GM12878 (cell line): ENCODE measurements at regions not wholly inside any gene's neighbourhood (a gene's known extent, or its start where the extent isn't known, plus 50 kb on each side); places are given as distances from the start of the nearest gene placed in this dataset.

Experiments used
- ATAC-seq: fragments of 200-7000 bp; cut with Tn5 transposase; 3 replicates; pipeline ENCODE4 v1.9.1; 2020; ENCODE audit warnings: mild to moderate bottlenecking, moderate library complexity
- BruUV-seq: library from RNA; stranded (reverse); fragments of 400-500 nt; replicated peaks from 2 replicates; lab custom pipeline; 2021; lab: Mats Ljungman, UMichigan
- CTCF ChIA-PET: fragments of 300-600 bp; sonication (Branson Sonifier 250); formaldehyde crosslinking; extraction: SDS; loops from one replicate; lab custom pipeline; 2021; ENCODE audit warnings: inconsistent platforms; lab: Yijun Ruan, JAX
- POLR2A ChIA-PET: fragments of 350-600 bp; formaldehyde crosslinking; extraction: SDS; loops from one replicate; lab custom pipeline; 2021; ENCODE audit warnings: inconsistent platforms; lab: Charles Lee
- RAD21 ChIA-PET: fragments of 300-600 bp; sonication (Branson Sonifier 250); formaldehyde crosslinking; loops from one replicate; lab custom pipeline; 2023; ENCODE audit warnings: antibody characterized with exemption; ENCODE audit not compliant: unreplicated experiment; lab: Charles Lee
- SMC1A ChIA-PET: fragments of 300-600 bp; sonication (Branson Sonifier 250); formaldehyde crosslinking; loops from one replicate; lab custom pipeline; 2023; ENCODE audit not compliant: unreplicated experiment, uncharacterized antibody; lab: Charles Lee
- DNase-seq: peaks from one replicate; pipeline ENCODE4 v3.0.0-alpha.2; 2011; ENCODE audit warnings: low read depth, low spot score
- FAIRE-seq: peaks from 3 replicates; lab custom pipeline; 2011; peaks lifted over from hg19 to GRCh38; lab: Jason Lieb, UNC
- H2AFZ ChIP-seq: 2 replicates; pipeline ENCODE4 v1.6.0; 2011; ENCODE audit warnings: low read depth, low read length, control low read depth; ENCODE audit not compliant: control insufficient read depth
- H3K27ac ChIP-seq: 2 replicates; pipeline ENCODE4 v1.5.1; 2011; ENCODE audit warnings: control low read depth; ENCODE audit not compliant: control insufficient read depth, insufficient read depth
- H3K27me3 ChIP-seq, 2 experiments: replicated peaks in 1 of 2; 2 replicates each; pipeline versions ENCODE4 v1.6.0 to v1.6.1; 2011; ENCODE audit warnings: low read length in 1 of 2; ENCODE audit not compliant: control insufficient read depth in 2 of 2, insufficient read depth in 2 of 2
- H3K36me3 ChIP-seq, 2 experiments: 2 replicates each; pipeline ENCODE4 v1.5.1; 2011; ENCODE audit warnings: low read length in 1 of 2; ENCODE audit not compliant: control insufficient read depth in 2 of 2, insufficient read depth in 2 of 2
- H3K4me1 ChIP-seq: 2 replicates; pipeline ENCODE4 v1.6.1; 2011; ENCODE audit warnings: mild to moderate bottlenecking, low read length, moderate library complexity, mixed read lengths; ENCODE audit not compliant: control insufficient read depth, insufficient read depth
- H3K4me2 ChIP-seq: 2 replicates; pipeline ENCODE4 v1.6.0; 2011; ENCODE audit warnings: control low read depth; ENCODE audit not compliant: control insufficient read depth, insufficient read depth
- H3K4me3 ChIP-seq: fragments of 200-600 bp; sonication (generic); 2 replicates; pipeline ENCODE4 v1.5.1; 2016
- H3K79me2 ChIP-seq: 2 replicates; pipeline ENCODE4 v1.6.0; 2011; ENCODE audit warnings: low read length; ENCODE audit not compliant: control insufficient read depth, insufficient read depth
- H3K9ac ChIP-seq: 2 replicates; pipeline ENCODE4 v1.8.0; 2011; ENCODE audit warnings: low read length, control low read depth, mixed read lengths; ENCODE audit not compliant: control insufficient read depth, insufficient read depth
- H3K9me3 ChIP-seq: replicated peaks from 3 replicates; pipeline ENCODE4 v1.5.1; 2011; ENCODE audit warnings: mild to moderate bottlenecking, low read length; ENCODE audit not compliant: control insufficient read depth, insufficient read depth
- H4K20me1 ChIP-seq: 2 replicates; pipeline ENCODE4 v1.6.0; 2011; ENCODE audit not compliant: control insufficient read depth, insufficient read depth
- BACH1 ChIP-seq: fragments of 450-650 bp; IDR thresholded peaks from 2 replicates; pipeline ENCODE4 v1.6.1; 2017; ENCODE audit warnings: mild to moderate bottlenecking, borderline replicate concordance
- BCLAF1 ChIP-seq: fragments of 450-650 bp; IDR thresholded peaks from 2 replicates; pipeline ENCODE4 v1.6.1; 2017; ENCODE audit warnings: antibody characterized with exemption, mild to moderate bottlenecking, moderate library complexity
- BMI1 ChIP-seq: fragments of 450-650 bp; IDR thresholded peaks from 2 replicates; pipeline ENCODE4 v1.6.1; 2016; ENCODE audit warnings: mild to moderate bottlenecking, moderate library complexity, borderline replicate concordance
- BRCA1 ChIP-seq: IDR thresholded peaks from 2 replicates; pipeline ENCODE4 v1.6.1; 2011; ENCODE audit warnings: low read depth, low read length, improper control_type of control experiment
- HDAC2 ChIP-seq: fragments of 200-600 bp; sonication (generic); IDR thresholded peaks from 2 replicates; pipeline ENCODE4 v1.6.1; 2017
- JUND ChIP-seq: IDR thresholded peaks from 2 replicates; pipeline ENCODE4 v1.6.1; 2012; ENCODE audit warnings: low read depth, mild to moderate bottlenecking, low read length, improper control_type of control experiment, moderate library complexity
- NFIC ChIP-seq: IDR thresholded peaks from 2 replicates; pipeline ENCODE4 v1.6.1; 2012; ENCODE audit warnings: low read depth, mild to moderate bottlenecking, inconsistent platforms, low read length, moderate library complexity
- NFXL1 ChIP-seq: fragments of 450-650 bp; IDR thresholded peaks from 2 replicates; pipeline ENCODE4 v1.6.1; 2017; ENCODE audit warnings: antibody characterized with exemption, mild to moderate bottlenecking, borderline replicate concordance
- NRF1 ChIP-seq: conservative IDR thresholded peaks from 2 replicates; pipeline ENCODE4 v1.6.1; 2011; ENCODE audit warnings: mild to moderate bottlenecking, low read depth, low read length, improper control_type of control experiment
- RAD51 ChIP-seq: fragments of 450-650 bp; IDR thresholded peaks from 2 replicates; pipeline ENCODE4 v1.6.1; 2016; ENCODE audit warnings: moderate library complexity, mild to moderate bottlenecking, inconsistent platforms
- RUNX3 ChIP-seq: IDR thresholded peaks from 2 replicates; pipeline ENCODE4 v1.6.1; 2012; ENCODE audit warnings: low read length, inconsistent platforms
- SRF ChIP-seq, 2 experiments: IDR thresholded peaks; 2 replicates each; pipeline ENCODE4 v1.6.1; 2011; ENCODE audit warnings: low read depth in 2 of 2, low read length in 2 of 2, mild to moderate bottlenecking in 1 of 2, moderate library complexity in 1 of 2
- SUPT20H ChIP-seq: IDR thresholded peaks from 2 replicates; pipeline ENCODE4 v1.6.1; 2011; ENCODE audit warnings: low read depth, mild to moderate bottlenecking, low read length, moderate library complexity, borderline replicate concordance; ENCODE audit not compliant: control insufficient read depth
- ZNF207 ChIP-seq: fragments of 450-650 bp; IDR thresholded peaks from 2 replicates; pipeline ENCODE4 v1.6.1; 2014; ENCODE audit warnings: antibody characterized with exemption, mild to moderate bottlenecking, borderline replicate concordance
- WGBS: methylation state at CpG from one replicate; pipeline ENCODE4 v1.1.6; 2016; ENCODE audit warnings: low lambda C conversion rate; ENCODE audit not compliant: insufficient replicate concordance, insufficient coverage; ENCODE audit errors: missing lambda C conversion rate; 5-methylcytosine and 5-hydroxymethylcytosine counted together
- in situ Hi-C: fragments of 300-500 bp; cut with MboI; formaldehyde crosslinking; loops from 9 replicates; pipeline ENCODE4 v1.14.3; 2018; ENCODE audit warnings: mixed read lengths
- intact Hi-C: fragments of 100-400 bp; cut with micrococcal nuclease; formaldehyde crosslinking; loops from one replicate; pipeline ENCODE4 v1.14.2; 2022; ENCODE audit not compliant: unreplicated experiment
- TF ChIP-seq, protein P1 (sequence below): fragments of 150-350 bp; IDR thresholded peaks from 2 replicates; pipeline ENCODE4 v1.6.1; 2016; ENCODE audit warnings: low read depth, low read length
- TF ChIP-seq, protein P2 (sequence below): fragments of 450-650 bp; conservative IDR thresholded peaks from 2 replicates; pipeline ENCODE4 v1.6.1; 2017; ENCODE audit warnings: mild to moderate bottlenecking, moderate library complexity
- TF ChIP-seq, protein P3 (sequence below): fragments of 450-650 bp; IDR thresholded peaks from 2 replicates; pipeline ENCODE4 v1.6.1; 2014; ENCODE audit warnings: mild to moderate bottlenecking

- RAD21 ChIA-PET = no interaction called here
- intact Hi-C loops = no loop called here
- no peaks in the 10 kb centered on the region for H3K9me3 ChIP-seq
- H3K4me2 ChIP-seq = no peak overlapping the region
- no peaks in the 10 kb centered on the region for H3K79me2 ChIP-seq
- H3K27me3 ChIP-seq = no peaks in the 10 kb centered on the region
- 6% methylated on average over 3 of the region's 3 CpGs for WGBS
- H3K4me3 ChIP-seq = no peak overlapping the region
- no peak overlapping the region for H2AFZ ChIP-seq
- CTCF ChIA-PET = no interaction called here
- in situ Hi-C loops = no loop called here
- BruUV-seq = no TSS peak
- H3K36me3 ChIP-seq = no peaks in the 10 kb centered on the region
- POLR2A ChIA-PET = no interaction called here
- no peak overlapping the region for H3K27ac ChIP-seq
- no peaks in the 10 kb centered on the region for H4K20me1 ChIP-seq
- H3K9ac ChIP-seq = no peak overlapping the region
- no peak for ATAC-seq
- no peaks in the 10 kb centered on the region for H3K4me1 ChIP-seq
- no peak for DNase-seq
- SMC1A ChIA-PET = no interaction called here
- no peak for FAIRE-seq
- TF ChIP-seq ZNF207 (no peak), RUNX3 (no peak), SRF (IDR thresholded peaks at IDR 0.05; ENCODE audit: low read depth in 2 of 2, low read length in 2 of 2) (no peak), NFIC (no peak), NRF1 (no peak), HDAC2 (no peak), BMI1 (no peak), BACH1 (no peak), SUPT20H (no peak), RAD51 (no peak), BCLAF1 (no peak), JUND (no peak), NFXL1 (no peak), BRCA1 (no peak)
- TF ChIP-seq, protein P1, sequence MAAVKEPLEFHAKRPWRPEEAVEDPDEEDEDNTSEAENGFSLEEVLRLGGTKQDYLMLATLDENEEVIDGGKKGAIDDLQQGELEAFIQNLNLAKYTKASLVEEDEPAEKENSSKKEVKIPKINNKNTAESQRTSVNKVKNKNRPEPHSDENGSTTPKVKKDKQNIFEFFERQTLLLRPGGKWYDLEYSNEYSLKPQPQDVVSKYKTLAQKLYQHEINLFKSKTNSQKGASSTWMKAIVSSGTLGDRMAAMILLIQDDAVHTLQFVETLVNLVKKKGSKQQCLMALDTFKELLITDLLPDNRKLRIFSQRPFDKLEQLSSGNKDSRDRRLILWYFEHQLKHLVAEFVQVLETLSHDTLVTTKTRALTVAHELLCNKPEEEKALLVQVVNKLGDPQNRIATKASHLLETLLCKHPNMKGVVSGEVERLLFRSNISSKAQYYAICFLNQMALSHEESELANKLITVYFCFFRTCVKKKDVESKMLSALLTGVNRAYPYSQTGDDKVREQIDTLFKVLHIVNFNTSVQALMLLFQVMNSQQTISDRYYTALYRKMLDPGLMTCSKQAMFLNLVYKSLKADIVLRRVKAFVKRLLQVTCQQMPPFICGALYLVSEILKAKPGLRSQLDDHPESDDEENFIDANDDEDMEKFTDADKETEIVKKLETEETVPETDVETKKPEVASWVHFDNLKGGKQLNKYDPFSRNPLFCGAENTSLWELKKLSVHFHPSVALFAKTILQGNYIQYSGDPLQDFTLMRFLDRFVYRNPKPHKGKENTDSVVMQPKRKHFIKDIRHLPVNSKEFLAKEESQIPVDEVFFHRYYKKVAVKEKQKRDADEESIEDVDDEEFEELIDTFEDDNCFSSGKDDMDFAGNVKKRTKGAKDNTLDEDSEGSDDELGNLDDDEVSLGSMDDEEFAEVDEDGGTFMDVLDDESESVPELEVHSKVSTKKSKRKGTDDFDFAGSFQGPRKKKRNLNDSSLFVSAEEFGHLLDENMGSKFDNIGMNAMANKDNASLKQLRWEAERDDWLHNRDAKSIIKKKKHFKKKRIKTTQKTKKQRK = no peak
- TF ChIP-seq, protein P2, sequence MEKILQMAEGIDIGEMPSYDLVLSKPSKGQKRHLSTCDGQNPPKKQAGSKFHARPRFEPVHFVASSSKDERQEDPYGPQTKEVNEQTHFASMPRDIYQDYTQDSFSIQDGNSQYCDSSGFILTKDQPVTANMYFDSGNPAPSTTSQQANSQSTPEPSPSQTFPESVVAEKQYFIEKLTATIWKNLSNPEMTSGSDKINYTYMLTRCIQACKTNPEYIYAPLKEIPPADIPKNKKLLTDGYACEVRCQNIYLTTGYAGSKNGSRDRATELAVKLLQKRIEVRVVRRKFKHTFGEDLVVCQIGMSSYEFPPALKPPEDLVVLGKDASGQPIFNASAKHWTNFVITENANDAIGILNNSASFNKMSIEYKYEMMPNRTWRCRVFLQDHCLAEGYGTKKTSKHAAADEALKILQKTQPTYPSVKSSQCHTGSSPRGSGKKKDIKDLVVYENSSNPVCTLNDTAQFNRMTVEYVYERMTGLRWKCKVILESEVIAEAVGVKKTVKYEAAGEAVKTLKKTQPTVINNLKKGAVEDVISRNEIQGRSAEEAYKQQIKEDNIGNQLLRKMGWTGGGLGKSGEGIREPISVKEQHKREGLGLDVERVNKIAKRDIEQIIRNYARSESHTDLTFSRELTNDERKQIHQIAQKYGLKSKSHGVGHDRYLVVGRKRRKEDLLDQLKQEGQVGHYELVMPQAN = no peak
- TF ChIP-seq, protein P3, sequence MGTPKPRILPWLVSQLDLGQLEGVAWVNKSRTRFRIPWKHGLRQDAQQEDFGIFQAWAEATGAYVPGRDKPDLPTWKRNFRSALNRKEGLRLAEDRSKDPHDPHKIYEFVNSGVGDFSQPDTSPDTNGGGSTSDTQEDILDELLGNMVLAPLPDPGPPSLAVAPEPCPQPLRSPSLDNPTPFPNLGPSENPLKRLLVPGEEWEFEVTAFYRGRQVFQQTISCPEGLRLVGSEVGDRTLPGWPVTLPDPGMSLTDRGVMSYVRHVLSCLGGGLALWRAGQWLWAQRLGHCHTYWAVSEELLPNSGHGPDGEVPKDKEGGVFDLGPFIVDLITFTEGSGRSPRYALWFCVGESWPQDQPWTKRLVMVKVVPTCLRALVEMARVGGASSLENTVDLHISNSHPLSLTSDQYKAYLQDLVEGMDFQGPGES = no peak
Measured at GRCh38 chr3:154549391-154549790, 119.4 kb upstream of the GPR149 start.
